HG02943 (cell line): ENCODE measurements at regions not wholly inside any gene's neighbourhood (a gene's known extent, or its start where the extent isn't known, plus 50 kb on each side); places are given as distances from the start of the nearest gene placed in this dataset.
A peak's percentile ranks its signal among the peaks of the same experiment; 100 is the strongest.
"Not testable (repeated sequence)": the region's sequence is repeated elsewhere in the genome, so short reads cannot be mapped to it uniquely, and the experiment has no call there.

Source experiments
- ATAC-seq: cut with Tn5 transposase; IDR thresholded peaks from one replicate; pipeline ENCODE4 v1.9.1; 2021; ENCODE audit warnings: mild to moderate bottlenecking, low read depth, moderate library complexity; ENCODE audit not compliant: unreplicated experiment

DNA sequence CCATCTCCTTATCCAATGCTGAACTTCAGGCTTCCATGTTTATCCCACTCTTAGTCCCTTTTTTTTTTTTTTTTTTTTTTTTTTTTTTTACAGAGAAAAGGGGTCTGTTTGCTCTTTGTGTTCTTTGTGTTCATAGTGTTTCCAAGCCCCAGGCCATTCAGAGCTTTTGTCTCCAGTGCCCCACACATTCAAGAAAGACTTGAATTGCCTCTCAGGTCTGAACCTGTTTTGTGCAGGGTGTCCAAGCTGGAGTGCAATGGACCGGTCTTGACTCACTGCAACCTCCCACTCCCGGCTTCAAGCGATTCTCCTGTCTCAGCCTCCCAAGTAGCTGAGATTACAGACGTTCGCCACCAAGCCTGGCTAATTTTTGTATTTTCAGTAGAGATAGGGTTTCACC lies 191.2 kb downstream of the PALM2AKAP2 start:
- no peak for ATAC-seq

DNA sequence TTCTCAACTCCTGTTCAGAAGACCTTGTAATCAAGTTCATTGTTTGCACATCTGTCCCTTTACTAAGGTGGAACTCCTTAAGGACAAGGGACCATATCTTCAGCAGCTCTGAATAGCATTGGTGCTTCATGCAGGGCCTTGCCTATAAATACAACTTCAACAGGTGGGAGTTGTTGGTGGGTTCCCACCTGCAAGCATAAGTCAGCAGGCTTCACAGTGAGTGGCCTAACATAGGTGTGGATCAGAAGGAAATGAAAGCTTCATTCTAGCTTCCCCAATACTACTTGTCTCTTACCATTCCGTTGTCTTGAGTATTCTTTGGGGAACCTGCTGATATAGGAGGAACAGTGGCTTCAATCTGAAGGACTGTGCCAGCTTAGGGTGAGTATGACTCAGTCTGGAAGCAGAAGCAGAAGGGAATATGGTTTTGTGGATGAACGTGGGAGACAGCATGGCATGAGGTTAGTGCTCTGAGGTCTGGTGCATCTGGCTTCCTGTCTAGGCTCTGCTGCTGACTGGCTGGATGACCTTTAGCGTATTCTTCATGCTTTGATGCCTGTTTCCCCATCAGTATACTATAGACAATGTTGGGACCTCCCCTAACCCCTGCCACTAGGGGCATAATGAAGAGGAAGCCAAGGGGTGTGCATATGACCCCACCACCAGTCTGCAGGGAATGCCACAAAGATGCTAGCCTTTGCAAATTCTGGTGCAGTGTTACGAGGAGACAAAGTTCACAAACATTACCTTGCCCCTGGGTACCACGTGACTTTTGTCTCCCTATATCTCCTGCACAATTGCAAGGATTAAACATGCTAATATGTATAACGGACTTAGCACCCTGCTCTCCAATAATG lies 192.3 kb downstream of the PALM2AKAP2 start:
- ATAC-seq, result peak; percentile 53

DNA sequence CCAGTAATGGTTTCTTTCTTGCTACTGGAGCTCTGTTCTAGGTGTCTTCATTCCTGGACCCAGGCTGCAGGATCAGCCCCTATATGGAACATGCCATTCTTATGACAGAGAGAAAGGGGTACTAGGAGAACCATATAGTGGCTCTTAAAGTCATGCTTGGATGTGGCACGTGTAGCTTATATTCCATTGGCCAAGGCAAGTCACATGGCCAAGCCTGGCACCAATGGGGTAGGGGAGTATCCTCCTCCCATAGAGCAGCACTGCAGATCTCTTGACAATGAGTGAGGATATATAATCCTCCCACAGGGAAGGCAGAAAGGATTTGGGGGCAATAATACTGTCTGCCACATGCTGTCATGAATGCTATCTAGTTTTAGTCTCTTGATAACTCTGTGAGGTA lies 193.3 kb downstream of the PALM2AKAP2 start:
- ATAC-seq, result no peak

DNA sequence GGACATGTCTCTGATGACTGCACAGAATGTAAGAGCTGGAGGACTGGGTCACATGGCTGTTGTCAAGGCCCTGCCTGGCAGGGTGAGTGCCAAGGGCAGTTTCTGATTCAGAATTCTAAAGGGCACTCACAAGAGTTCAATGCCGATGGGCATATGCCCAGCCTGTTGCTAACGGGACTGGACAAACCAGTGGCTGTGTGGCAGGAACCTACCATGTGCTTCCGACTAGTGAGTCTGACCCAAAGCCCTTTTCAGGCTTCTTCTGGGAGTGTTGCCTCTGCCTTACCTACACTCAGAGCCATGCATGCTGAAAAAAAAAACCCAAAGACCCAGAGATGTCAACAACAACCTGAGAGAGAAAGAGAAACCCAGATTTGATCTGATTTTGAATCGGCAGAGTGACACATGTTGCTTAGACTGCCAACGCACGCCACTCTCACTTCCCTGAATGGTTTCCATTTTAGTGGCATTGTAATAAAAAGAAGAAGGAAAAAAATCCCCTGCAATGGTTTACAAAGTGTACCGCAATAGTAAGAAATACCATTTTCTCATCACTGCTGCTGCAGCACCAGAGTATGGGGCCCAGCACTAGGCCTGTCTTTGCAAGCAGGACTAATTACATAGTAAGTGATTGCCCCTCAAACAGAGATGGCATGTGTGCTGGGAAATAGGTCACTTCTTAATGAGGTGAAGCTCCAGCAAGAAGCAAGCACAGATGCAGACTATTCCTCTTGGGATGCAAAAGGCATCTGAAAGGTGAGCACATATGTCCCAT lies 194.3 kb downstream of the PALM2AKAP2 start:
- peak; percentile 78 for ATAC-seq

DNA sequence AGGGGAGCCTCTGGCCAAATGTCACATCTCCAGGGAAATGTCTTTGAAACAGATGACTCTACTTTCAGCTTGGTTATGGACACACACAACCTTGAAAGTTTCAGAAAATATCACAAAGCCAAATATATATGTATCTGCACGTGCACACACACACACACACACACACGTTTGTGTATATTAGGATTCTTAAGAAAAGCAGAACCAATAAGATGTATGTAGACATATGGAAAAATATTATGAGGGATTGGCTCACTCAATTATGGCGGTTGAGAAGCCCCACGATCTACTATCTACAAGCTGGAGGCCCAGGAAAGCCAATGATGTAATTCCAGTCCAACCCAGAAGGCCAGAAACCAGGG lies 194.9 kb downstream of the PALM2AKAP2 start:
- no peak for ATAC-seq

DNA sequence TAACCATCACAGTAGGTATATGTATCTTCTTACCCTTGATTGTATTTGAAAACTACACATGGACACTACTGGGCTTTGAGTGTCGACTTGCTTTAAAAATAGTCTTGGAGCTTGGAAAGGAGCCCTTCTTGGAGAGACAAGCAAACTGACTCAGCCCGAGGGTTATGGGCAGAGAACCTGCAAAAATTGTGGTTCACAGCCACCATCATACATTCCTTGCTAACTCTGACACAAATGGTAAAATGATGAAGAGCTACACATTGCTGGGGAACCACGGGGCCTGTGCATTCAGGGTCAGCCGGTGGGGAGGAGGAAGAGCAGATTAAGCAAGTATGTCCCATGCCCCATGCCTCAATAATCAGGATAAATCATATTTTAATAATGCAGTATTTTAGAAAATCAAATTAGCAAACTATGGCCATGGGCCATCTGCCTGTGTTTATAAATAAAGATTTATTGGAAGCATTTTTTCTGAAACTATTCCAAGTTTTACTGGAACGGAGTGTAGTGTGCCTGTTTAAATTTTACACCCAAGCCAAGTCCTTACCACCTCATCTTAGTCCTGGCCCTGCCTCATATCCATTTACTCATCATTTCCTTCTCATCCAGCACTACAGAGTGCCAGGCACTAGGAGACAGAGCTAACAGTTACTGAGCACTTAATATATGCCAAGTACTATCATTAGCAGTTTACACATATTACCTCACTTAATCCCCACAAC lies 195.7 kb downstream of the PALM2AKAP2 start:
- ATAC-seq, result no peak

DNA sequence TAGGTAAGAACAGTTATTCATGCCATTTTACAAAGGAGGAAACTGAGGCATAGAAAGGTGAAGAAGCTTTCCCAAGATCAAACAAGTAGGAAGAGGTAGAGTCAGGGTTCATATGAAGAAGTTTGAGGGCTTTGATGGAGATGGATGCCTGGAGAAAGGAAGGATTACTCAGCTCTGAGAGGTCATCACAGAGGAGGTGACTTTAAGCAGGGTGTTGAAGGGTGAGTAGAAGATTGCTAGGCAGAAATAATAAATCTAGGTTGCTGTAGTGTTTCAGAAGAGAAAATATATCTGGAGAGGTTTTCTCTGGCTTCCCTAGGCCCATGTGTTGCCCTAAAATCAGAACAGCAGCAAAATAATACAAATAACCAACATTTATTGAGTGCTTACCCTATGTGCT lies 196.3 kb downstream of the PALM2AKAP2 start:
- ATAC-seq, result no peak

DNA sequence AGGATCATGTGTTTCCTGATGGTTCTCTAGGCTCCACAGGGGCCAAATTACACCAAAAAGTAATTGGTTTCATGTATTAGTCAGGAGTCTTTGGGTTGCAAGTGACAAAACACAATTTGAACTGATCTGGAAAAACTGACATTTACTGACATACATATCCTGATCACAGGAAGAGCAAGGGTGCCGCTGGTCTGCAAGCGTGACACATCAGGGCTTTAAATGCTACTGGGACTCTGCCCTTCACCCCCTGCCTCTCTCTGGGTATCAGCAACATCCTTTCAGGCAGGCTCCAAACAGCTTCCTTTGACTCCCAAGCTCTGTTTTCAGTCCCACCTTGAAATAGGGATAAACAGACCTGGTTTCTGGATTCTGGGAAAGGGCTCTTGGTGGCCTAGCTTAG lies 197.5 kb downstream of the PALM2AKAP2 start:
- no peak for ATAC-seq

DNA sequence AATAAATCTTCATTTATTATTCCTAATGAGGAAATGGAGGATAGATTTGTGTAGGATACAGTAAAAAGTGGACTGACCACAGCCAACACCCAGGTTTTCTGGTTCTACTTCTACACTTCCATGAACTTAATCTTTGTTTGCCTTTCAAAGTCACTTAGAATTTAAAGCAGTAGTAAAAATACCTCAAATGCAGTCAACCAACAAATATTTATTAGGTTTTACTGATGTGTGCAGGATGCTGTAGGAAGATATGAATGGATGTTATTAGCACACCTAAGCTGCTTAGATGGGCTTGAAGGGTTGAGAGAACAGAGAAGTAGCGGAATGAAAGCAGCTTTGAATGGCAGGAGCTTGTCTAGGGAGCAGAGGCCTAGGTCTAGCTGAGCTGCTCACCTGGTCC lies 201.1 kb downstream of the PALM2AKAP2 start:
- ATAC-seq, result no peak

DNA sequence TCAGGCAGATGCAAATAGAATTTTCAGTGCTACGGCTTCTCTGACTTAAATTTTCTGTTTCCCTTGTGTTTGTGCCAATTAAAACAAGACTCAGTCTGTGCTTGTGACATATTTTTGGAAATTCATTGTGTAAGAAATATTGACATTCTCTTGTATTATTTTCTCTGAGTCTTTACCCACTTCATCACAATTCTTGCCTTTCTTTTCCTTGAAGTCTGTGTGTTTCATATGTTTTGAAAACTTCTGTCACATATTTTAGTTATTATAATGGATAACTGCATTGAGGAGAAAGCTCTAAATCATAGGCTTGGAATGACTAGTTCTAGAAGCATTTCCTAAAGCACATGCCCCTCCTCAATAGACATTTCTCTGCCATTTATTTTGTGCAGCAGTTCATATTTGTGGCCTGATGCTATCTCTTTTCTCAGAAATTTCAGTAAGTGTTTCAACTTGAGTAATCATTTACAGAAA lies 206.6 kb downstream of the PALM2AKAP2 start:
- no peak for ATAC-seq

DNA sequence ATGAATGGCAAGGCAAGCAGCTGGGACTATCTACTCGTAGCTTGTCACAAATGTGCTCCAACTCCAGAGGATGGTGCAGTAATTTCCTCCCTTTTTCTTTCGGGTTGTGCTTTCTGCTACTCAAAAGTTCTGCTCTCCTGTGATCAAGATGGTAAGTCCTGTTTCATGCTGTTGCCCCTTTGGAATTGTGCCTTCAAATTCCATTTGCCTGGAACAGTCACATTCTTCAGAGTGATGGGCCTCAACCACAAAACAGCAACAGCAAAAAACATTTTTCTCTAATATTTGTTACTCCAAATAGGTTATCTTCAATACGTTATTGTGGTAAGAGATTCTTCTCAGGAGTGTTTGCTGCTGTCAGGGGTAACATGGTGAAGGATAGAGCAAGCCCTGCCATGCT lies 209.3 kb downstream of the PALM2AKAP2 start:
- ATAC-seq, result no peak

DNA sequence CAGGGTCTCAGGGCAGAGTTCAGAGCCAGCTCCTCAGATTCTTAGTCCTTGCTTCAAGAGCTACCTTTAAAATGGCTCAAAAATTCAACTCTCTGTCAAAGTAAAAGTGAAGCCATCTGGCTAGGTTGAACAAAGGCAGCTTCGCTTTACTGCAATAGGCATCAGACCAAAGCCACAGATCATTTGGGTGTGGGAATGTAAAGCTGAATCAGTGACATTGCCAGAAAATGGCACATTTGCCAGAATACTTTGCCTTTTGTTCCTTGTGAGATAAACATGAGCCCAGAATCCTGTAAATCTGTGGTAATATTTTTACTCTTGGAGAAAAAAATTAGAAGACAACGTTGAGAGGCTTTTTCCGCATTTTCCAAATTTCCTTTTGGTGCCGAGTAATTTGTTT lies 210.5 kb downstream of the PALM2AKAP2 start:
- no peak for ATAC-seq

DNA sequence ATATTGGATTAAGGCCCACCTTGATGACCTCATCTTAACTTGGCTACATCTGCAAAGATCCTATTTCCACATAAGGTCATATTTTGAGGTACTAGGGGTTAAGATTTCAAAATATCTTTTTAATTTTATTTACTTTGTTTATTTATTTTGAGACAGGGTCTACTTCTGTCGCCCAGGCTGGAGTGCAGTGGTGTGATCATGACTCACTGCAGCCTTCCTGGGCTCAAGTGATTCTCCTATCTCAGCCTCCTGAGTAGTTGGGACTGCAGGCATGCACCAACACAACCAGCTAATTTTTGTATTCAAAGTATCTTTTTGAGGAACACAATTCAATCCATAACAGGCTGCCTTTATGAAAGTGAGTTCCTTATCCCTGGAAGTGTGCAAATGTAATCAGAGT lies 212.3 kb downstream of the PALM2AKAP2 start:
- ATAC-seq, result no peak

DNA sequence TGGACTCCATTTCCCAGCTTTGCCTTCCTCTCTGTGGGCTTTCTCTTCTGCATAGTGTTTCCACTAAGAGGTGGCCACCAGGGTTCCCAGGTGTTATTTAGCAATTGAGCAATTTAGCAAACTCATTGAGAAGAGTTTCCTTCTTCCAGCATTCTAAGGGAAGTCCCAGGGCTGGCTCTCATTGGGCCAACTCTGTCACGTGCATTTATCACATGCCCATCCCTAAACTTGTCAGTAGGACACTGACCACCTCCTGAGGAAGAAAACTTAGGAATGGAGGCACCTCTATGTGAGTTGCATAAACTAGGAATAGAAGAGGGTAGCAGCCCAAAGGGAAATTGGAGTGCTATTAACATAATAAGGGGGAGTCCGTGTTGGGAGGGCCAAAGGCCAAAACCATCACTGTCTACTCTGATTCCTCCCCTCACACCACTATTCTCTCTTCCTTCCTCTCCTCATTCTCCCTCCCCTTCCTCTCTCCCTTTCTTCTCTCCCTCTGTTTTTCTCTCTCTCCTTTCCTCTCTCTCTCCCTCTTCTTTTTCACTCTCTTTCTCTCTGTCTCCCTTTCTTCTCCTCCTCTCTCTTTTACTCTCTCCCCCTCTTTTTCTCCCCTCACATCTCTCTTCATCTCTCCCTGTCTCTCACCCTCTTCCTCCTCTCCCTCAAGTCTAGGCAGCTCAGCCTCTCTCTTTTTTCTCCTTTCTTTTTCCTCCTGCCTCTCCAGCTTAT lies 213.4 kb downstream of the PALM2AKAP2 start:
- no peak for ATAC-seq

DNA sequence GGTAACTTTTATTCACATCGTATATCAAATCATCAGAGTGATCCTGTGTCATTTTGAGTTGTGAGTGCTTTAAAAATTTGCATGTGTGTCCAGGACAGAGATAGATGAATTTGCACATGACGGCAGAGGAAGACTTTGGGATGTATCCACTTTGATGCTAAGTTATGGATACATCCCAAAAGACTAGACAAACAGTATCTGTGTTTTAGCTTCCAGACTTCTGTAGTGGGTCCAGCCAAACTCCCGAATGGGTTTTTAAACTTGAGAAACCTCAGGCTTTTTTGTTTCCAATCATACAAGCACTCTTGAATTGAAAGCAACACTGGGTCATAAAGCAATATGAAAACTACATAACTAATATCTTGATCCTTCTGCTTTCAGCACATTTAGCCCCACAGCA lies 213.8 kb downstream of the C9orf152 start:
- ATAC-seq, result no peak

DNA sequence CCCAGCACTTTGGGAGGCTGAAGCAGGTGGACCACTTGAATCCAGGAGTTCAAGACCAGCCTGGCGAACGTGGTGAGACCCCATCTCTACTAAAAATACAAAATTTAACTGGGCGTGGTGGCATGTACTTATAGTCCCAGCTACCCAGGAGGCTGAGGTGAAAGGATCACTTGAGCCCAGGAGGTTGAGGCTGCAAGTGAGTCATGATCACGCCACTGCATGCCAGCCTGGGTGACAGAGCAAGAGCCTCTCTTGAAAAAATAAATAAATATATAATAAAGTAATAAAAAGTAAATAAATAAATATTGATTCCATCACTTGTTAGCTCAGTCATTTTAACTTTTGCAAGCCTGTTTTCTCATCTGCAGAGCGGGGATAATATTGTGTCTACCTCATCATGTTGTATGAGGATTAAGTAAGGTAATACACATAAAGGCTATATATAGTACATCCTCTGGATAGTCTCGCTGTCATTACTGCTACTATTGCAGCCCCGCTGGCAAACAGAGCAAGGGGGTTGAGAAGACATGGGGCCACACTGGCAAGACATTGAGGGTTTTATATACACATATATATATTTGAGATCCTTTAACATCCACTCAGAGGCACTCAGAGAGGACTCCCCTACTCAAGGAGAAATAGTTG lies 210.9 kb downstream of the C9orf152 start:
- ATAC-seq, result no peak

DNA sequence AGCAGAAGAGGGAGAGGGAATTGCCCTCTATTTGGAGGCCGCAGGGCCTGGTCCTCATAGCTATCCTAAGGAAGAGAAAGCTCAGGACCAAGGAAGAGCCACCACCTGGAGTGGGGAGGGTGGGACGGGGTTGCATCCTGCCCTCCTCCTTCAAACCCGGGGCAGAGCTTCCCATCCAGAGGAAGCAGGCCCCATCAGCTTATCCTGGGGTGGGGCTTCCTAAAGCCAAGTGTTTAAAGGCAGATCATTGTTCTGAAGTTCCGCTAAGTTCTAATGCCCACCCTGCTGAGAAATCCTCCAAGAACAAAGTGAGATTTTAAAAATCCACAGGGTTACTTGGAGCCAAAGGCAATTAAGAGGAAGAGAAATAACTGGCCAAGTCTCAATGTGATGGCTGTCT lies 210.3 kb downstream of the C9orf152 start:
- ATAC-seq, result no peak

DNA sequence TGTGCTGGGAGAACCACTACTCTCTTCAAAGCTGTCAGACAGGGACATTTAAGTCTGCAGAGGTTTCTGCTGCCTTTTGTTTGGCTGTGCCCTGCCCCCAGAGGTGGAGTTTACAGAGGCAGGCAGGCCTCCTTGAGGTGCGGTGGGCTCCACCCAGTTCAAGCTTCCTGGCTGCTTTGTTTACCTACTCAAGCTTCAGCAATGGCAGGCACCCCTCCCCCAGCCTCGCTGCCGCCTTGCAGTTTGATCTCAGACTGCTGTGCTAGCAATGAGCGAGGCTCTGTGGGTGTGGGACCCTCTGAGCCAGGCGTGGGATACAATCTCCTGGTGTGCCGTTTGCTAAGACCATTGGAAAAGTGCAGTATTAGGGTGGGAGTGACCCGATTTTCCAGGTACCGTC lies 202.4 kb downstream of the C9orf152 start:
- not testable (repeated sequence) for ATAC-seq

DNA sequence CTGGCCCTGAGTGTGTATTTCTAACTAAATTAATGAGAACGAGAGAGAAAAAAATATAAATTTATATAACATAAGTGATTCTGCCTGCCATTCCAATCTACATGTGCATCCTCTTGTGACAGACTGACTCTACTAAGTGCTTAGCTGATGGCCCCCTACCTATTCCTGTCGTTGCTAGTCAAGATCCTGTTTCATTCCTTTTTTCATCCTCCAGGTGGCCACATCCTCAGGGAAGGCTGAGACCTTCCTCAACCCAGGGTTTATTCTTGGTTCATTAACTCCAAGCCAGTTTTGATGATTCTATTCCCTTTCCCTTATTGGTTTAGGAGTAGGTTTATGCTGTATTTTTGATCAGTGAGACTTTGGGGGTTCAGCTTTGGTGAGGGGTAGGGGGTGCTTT lies 201.3 kb downstream of the C9orf152 start:
- ATAC-seq, result no peak
